Left lung (tissue), 4 donors: ENCODE measurements at regions not wholly inside any gene's neighbourhood (a gene's known extent, or its start where the extent isn't known, plus 50 kb on each side); places are given as distances from the start of the nearest gene placed in this dataset.

Experiments
- ATAC-seq: fragments of 200-7000 bp; cut with Tn5 transposase; one replicate; pipeline ENCODE4 v1.9.1; 2020; ENCODE audit warnings: moderate library complexity
- DNase-seq, 4 donors: peaks; one replicate each; pipeline ENCODE4 v3.0.0-alpha.2; 2013 to 2020
- H3K27ac ChIP-seq, 2 donors: fragments of 200-600 bp; sonication (generic) in 1 of 2; one replicate each; pipeline versions ENCODE4 v1.5.0 to v1.8.0; 2020 to 2021
- H3K27me3 ChIP-seq, 2 donors: fragments of 200-600 bp; sonication (generic) in 1 of 2; one replicate each; pipeline versions ENCODE4 v1.5.0 to v1.8.0; 2020 to 2021
- H3K36me3 ChIP-seq, 2 donors: fragments of 200-600 bp; sonication (generic) in 1 of 2; one replicate each; pipeline versions ENCODE4 v1.5.0 to v1.8.0; 2020 to 2021
- H3K4me1 ChIP-seq, 2 donors: fragments of 200-600 bp; one replicate each; pipeline ENCODE4 v1.8.0; 2021
- H3K4me3 ChIP-seq, 2 donors: fragments of 200-600 bp; sonication (generic) in 1 of 2; one replicate each; pipeline versions ENCODE4 v1.5.0 to v1.8.0; 2020 to 2021; ENCODE audit warnings: mild to moderate bottlenecking in 1 of 2
- H3K9me3 ChIP-seq, 2 donors: fragments of 200-600 bp; sonication (generic) in 1 of 2; one replicate each; pipeline versions ENCODE4 v1.5.0 to v1.8.0; 2020 to 2021
- intact Hi-C, 2 donors: fragments of 100-400 bp; cut with DNase I; formaldehyde crosslinking; loops; one replicate each; pipeline versions ENCODE4 v1.11.2 to v1.14.2; 2022
- TF ChIP-seq, protein P1 (sequence below), 2 donors: fragments of 200-600 bp; sonication (generic) in 1 of 2; IDR thresholded peaks; one replicate each; pipeline versions ENCODE4 v1.5.0 to v1.8.0; 2021; ENCODE audit warnings: antibody characterized with exemption in 2 of 2
- donor health status: DM: no; HTN: yes; CAD: no.
- donor health status: DM: no; HTN: no; CAD: no.

DNA sequence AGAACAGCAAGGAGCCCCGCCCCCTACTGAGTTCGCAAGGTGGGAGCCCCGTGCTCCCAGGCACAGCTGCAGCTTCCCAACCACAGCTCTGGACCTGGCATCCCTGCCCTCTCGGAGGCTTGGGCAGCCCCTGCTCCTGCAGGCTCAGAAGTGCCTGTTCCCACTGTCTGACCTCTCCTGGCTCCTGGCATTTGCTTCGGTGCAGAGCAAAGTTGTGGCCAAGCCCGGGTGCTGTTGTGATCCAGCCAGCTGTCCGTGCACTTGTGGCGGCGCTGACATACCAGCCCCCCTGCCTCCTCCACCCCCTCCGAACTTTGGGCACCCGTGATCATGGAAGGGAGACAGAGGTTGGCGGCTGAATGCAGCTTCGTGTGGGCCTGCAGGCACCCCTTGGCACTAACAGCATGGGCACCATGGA, 1386.8 kb downstream of the PCDH9 start:
- intact Hi-C loops: no loop called here
- Histone ChIP-seq H3K27me3 (no peaks in the 10 kb centered on the region), H3K36me3 (no peaks in the 10 kb centered on the region), H3K9me3 (no peaks in the 10 kb centered on the region), H3K27ac (no peak overlapping the region), H3K4me3 (no peak overlapping the region), H3K4me1 (no peaks in the 10 kb centered on the region)
- no peak for ATAC-seq
- TF ChIP-seq, protein P1, sequence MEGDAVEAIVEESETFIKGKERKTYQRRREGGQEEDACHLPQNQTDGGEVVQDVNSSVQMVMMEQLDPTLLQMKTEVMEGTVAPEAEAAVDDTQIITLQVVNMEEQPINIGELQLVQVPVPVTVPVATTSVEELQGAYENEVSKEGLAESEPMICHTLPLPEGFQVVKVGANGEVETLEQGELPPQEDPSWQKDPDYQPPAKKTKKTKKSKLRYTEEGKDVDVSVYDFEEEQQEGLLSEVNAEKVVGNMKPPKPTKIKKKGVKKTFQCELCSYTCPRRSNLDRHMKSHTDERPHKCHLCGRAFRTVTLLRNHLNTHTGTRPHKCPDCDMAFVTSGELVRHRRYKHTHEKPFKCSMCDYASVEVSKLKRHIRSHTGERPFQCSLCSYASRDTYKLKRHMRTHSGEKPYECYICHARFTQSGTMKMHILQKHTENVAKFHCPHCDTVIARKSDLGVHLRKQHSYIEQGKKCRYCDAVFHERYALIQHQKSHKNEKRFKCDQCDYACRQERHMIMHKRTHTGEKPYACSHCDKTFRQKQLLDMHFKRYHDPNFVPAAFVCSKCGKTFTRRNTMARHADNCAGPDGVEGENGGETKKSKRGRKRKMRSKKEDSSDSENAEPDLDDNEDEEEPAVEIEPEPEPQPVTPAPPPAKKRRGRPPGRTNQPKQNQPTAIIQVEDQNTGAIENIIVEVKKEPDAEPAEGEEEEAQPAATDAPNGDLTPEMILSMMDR (IDR thresholded peaks at IDR 0.05): no peak
- DNase-seq: peak in 1 of 4 donors; percentile 55

DNA sequence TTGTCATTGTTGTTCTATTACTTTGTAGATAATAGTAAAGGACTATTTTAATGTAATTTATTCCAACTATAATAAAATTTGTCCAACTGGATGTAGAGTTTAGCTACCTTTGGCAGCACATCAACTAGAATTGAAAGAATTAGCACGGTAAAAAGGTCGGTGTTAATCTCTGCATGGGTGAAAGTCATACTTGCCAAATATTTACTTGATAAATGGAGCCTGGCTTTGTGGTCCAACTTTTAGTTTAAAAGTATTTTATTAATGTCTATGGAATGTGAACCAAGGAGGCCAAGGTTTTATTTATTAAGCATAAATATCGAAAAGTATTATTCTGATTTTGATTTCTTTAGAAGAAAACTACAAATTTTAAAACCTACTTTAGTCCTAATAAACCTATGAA, 1389.0 kb downstream of the PCDH9 start:
- intact Hi-C loops: no loop called here
- Histone ChIP-seq H3K4me3 (no peak overlapping the region), H3K36me3 (no peaks in the 10 kb centered on the region), H3K4me1 (no peaks in the 10 kb centered on the region), H3K9me3 (no peaks in the 10 kb centered on the region), H3K27me3 (no peaks in the 10 kb centered on the region), H3K27ac (no peak overlapping the region)
- ATAC-seq: no peak
- DNase-seq: no peak
- TF ChIP-seq, protein P1 (IDR thresholded peaks at IDR 0.05): no peak

DNA sequence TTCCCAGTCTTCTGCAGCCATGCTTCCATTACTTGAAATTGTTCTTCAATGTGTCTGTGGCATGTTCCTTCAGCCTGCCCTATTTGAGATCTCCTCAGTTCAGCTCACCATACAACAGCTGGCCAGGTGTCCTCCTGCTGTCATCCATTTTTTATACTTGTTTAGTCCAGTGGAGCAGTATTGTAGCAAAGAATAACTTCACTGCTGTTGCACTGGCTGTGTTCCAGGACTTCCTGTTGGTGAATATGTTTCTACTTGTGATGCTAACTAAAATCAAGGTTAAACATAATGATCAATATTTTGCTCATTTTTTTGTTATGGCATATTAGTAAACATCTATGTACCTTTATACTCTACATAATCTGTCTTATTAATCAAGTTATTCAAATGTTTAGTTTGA, 1394.1 kb downstream of the PCDH9 start:
- Histone ChIP-seq H3K9me3 (no peaks in the 10 kb centered on the region), H3K4me1 (no peaks in the 10 kb centered on the region), H3K4me3 (no peak overlapping the region), H3K27ac (no peak overlapping the region), H3K36me3 (no peaks in the 10 kb centered on the region), H3K27me3 (no peaks in the 10 kb centered on the region)
- TF ChIP-seq, protein P1 (IDR thresholded peaks at IDR 0.05): no peak
- ATAC-seq: no peak
- intact Hi-C loops: no loop called here
- no peak for DNase-seq

DNA sequence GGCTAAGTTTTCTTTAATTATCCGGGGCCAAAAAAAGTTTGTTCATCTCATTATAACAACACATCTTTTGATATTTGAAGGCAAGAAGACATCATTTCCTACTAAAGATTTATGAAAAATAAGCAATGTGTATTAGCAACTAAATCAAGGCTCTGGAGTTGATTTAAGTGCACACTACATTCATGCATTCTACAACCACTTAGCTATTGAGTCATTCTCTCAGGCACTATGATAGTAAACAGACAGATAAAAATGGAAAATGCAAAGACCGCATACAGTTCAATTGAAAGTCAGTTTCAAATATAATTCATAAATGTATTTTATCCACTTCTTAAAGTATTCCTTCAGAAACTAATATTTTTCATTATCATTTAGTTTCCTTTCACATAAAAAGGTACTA, 1395.2 kb downstream of the PCDH9 start:
- no peak for DNase-seq
- no peak for ATAC-seq
- H3K27me3 ChIP-seq: no peaks in the 10 kb centered on the region
- H3K4me3 ChIP-seq: no peak overlapping the region
- TF ChIP-seq, protein P1 (IDR thresholded peaks at IDR 0.05): no peak
- H3K36me3 ChIP-seq: no peaks in the 10 kb centered on the region
- no peaks in the 10 kb centered on the region for H3K4me1 ChIP-seq
- H3K9me3 ChIP-seq: no peaks in the 10 kb centered on the region
- intact Hi-C loops: no loop called here
- no peak overlapping the region for H3K27ac ChIP-seq

DNA sequence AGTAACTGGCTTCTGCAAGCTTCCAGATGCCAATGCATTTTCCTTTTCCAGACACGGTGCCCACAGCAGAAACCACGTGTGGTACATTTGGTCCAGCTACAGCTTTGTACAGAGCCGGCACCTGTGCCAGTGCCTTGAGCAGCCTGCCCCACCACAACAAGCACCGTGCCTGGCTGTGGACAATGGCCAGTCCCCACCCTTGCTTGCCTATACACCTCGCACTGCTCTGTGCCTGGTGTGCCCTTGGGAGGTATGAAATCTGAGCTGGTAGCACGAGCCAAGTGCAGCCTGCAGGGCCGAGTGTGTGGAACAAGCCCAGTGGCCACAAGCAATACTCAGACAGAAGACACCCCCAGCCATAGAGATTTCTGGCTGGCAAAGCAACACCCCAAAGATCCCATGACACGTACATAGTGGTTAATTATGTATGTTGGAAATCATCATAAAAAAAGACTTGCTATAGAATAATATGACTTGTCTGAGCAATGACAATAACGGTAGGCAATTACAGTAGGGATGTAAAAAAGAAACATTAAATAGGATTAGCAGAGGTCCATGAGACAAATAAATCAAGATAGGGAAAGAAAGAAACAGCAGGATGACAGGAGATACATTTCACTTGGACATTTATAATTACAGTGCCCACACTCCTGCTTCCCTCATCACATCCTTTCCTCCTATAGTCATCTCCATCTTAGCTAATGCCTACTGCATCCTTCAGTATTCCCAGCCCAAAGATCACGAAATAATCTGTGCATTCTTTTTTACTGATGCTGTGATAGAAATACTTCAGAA, 1399.5 kb downstream of the PCDH9 start:
- intact Hi-C loops: no loop called here
- Histone ChIP-seq H3K4me1 (no peaks in the 10 kb centered on the region), H3K27ac (no peak overlapping the region), H3K4me3 (no peak overlapping the region), H3K27me3 (no peaks in the 10 kb centered on the region), H3K9me3 (no peaks in the 10 kb centered on the region), H3K36me3 (no peaks in the 10 kb centered on the region)
- TF ChIP-seq, protein P1 (IDR thresholded peaks at IDR 0.05): no peak
- DNase-seq (peak in 1 of 4 donors; percentile 56), ATAC-seq (no peak)
